SK-N-SH treated with all-trans-retinoic acid at 6 μM for 48 hours (cell line): ENCODE measurements at regions not wholly inside any gene's neighbourhood (a gene's known extent, or its start where the extent isn't known, plus 50 kb on each side); places are given as distances from the start of the nearest gene placed in this dataset.
"Not testable (repeated sequence)": the region's sequence is repeated elsewhere in the genome, so short reads cannot be mapped to it uniquely, and the experiment has no call there.

Experiments
- ATAC-seq: fragments of 200-7000 bp; cut with Tn5 transposase; 3 replicates; pipeline ENCODE4 v1.9.1; 2020; ENCODE audit warnings: mild to moderate bottlenecking, moderate library complexity
- ARNTL ChIP-seq: fragments of 450-650 bp; formaldehyde crosslinking; IDR thresholded peaks from 2 replicates; pipeline ENCODE4 v1.5.0; 2020; ENCODE audit warnings: low read depth, mild to moderate bottlenecking, moderate library complexity, borderline replicate concordance
- BACH2 ChIP-seq: fragments of 250-450 bp; sonication (Bioruptor Pico); IDR thresholded peaks from 2 replicates; pipeline ENCODE4 v1.9.0; 2021; ENCODE audit warnings: mild to moderate bottlenecking, borderline replicate concordance
- CREB5 ChIP-seq: fragments of 250-450 bp; sonication (Bioruptor Pico); IDR thresholded peaks from 2 replicates; pipeline ENCODE4 v1.5.1; 2020; ENCODE audit warnings: low read depth, mild to moderate bottlenecking, moderate library complexity
- CSDC2 ChIP-seq: fragments of 250-450 bp; sonication (Bioruptor Pico); IDR thresholded peaks from 2 replicates; pipeline ENCODE4 v1.5.0; 2020; ENCODE audit warnings: mild to moderate bottlenecking, moderate library complexity
- ESRRG ChIP-seq: fragments of 250-450 bp; sonication (Bioruptor Pico); IDR thresholded peaks from 2 replicates; pipeline ENCODE4 v1.6.1; 2021; ENCODE audit warnings: mild to moderate bottlenecking
- GLIS3 ChIP-seq: fragments of 250-450 bp; sonication (Bioruptor Pico); IDR thresholded peaks from 2 replicates; pipeline ENCODE4 v1.5.0; 2020; ENCODE audit warnings: mild to moderate bottlenecking, moderate library complexity
- ISL1 ChIP-seq: fragments of 250-450 bp; sonication (Bioruptor Pico); IDR thresholded peaks from 2 replicates; pipeline ENCODE4 v2.1.2; 2022; ENCODE audit warnings: mild to moderate bottlenecking, moderate library complexity
- OSR1 ChIP-seq: fragments of 250-450 bp; sonication (Bioruptor Pico); IDR thresholded peaks from 2 replicates; pipeline ENCODE4 v1.8.0; 2022; ENCODE audit warnings: moderate library complexity, mild to moderate bottlenecking, inconsistent platforms
- POU6F1 ChIP-seq: fragments of 250-450 bp; sonication (Bioruptor Pico); IDR thresholded peaks from 2 replicates; pipeline ENCODE4 v1.8.0; 2021; ENCODE audit warnings: low read depth, mild to moderate bottlenecking, moderate library complexity, borderline replicate concordance
- PPARA ChIP-seq: fragments of 250-450 bp; sonication (Bioruptor Pico); IDR thresholded peaks from 2 replicates; pipeline ENCODE4 v1.5.0; 2020; ENCODE audit warnings: mild to moderate bottlenecking, borderline replicate concordance
- RARB ChIP-seq: fragments of 250-450 bp; sonication (Bioruptor Pico); IDR thresholded peaks from 2 replicates; pipeline ENCODE4 v1.8.0; 2021; ENCODE audit warnings: mild to moderate bottlenecking, moderate library complexity
- SNAI2 ChIP-seq: fragments of 250-450 bp; sonication (Bioruptor Pico); IDR thresholded peaks from 2 replicates; pipeline ENCODE4 v1.5.0; 2020; ENCODE audit warnings: mild to moderate bottlenecking, moderate library complexity
- TCF4 ChIP-seq: fragments of 250-450 bp; sonication (Bioruptor Pico); IDR thresholded peaks from 2 replicates; pipeline ENCODE4 v1.8.0; 2021; ENCODE audit warnings: mild to moderate bottlenecking, moderate library complexity, borderline replicate concordance
- TSHZ2 ChIP-seq: fragments of 250-450 bp; sonication (Bioruptor Pico); IDR thresholded peaks from 2 replicates; pipeline ENCODE4 v1.5.0; 2020; ENCODE audit warnings: mild to moderate bottlenecking, moderate library complexity
- ZC3H10 ChIP-seq: fragments of 250-450 bp; sonication (Bioruptor Pico); IDR thresholded peaks from 2 replicates; pipeline ENCODE4 v1.5.1; 2021; ENCODE audit warnings: mild to moderate bottlenecking, moderate library complexity
- ZFP3 ChIP-seq: fragments of 250-450 bp; sonication (Bioruptor Pico); IDR thresholded peaks from 2 replicates; pipeline ENCODE4 v1.5.0; 2020; ENCODE audit warnings: mild to moderate bottlenecking, moderate library complexity
- ZFP30 ChIP-seq: fragments of 450-650 bp; formaldehyde crosslinking; IDR thresholded peaks from 2 replicates; pipeline ENCODE4 v1.5.0; 2022; ENCODE audit warnings: mild to moderate bottlenecking, moderate library complexity
- ZNF565 ChIP-seq: fragments of 450-650 bp; formaldehyde crosslinking; conservative IDR thresholded peaks from 2 replicates; pipeline ENCODE4 v1.5.0; 2020; ENCODE audit warnings: low read depth, mild to moderate bottlenecking, moderate library complexity
- ZNF8 ChIP-seq: fragments of 450-650 bp; formaldehyde crosslinking; IDR thresholded peaks from 2 replicates; pipeline ENCODE4 v1.5.0; 2020; ENCODE audit warnings: mild to moderate bottlenecking, moderate library complexity
- TF ChIP-seq, protein P1 (sequence below): fragments of 250-450 bp; sonication (Bioruptor Pico); IDR thresholded peaks from 2 replicates; pipeline ENCODE4 v1.5.1; 2021; ENCODE audit warnings: mild to moderate bottlenecking, moderate library complexity

DNA sequence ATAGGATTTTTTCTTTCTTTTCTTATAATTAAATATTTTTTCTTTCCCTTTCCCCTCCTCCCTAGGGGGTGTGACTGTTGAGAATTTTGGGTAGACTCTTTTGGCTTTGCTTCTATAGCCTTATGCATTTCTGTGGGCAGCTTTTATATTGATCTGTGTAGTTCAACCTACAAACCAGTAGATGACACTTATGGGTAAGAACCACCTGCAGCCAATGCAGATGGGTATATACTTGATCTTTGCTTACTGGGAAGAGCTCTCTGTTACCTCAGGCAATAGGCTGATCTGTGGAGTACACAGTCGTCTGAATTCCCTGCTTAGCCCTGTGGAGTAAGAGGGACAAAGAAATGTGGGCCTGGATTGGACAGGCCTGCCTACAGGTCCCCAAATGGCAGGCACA is 102.7 kb upstream of the STARD4 start (continued):
- no peak for TF ChIP-seq TSHZ2 (CRISPR knock-in tag)
- no peak for TF ChIP-seq POU6F1 (CRISPR knock-in tag)
- no peak for TF ChIP-seq ZFP3

DNA sequence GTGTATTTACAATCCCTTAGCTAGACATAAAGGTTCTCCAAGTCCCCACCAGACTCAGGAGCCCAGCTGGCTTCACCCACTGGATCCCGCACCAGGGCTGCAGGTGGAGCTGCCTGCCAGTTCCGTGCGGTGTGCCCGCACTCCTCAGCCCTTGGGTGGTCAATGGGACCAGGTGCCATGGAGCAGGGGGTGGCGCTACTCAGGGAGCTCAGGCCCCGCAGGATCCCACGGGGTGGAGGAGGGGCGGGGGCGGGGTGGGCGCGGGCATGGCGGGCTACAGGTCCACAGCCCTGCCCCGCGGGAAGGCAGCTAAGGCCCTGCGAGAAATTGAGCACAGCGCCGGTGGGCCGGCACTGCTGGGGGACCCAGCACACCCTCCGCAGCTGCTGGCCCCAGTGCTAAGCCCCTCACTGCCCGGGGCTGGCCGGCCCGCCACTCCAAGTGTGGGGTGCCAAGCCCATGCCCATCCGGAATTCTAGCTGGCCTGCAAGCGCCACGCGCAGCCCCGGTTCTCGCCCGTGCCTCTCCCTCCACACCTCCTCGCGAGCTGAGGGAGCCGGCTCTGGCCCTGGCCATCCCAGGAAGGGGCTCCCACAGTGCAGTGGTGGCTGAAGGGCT is 99.8 kb upstream of the STARD4 start:
- ATAC-seq = not testable (repeated sequence)

- no peak for ATAC-seq
- no peak for TF ChIP-seq ZFP30
- TF ChIP-seq CREB5 (CRISPR knock-in tag) = no peak
- no peak for TF ChIP-seq ZNF565 (CRISPR knock-in tag)
- no peak for TF ChIP-seq ZNF8 (CRISPR knock-in tag)
- TF ChIP-seq ZFP3 = no peak
- TF ChIP-seq RARB (CRISPR knock-in tag) = no peak
- TF ChIP-seq, protein P1, sequence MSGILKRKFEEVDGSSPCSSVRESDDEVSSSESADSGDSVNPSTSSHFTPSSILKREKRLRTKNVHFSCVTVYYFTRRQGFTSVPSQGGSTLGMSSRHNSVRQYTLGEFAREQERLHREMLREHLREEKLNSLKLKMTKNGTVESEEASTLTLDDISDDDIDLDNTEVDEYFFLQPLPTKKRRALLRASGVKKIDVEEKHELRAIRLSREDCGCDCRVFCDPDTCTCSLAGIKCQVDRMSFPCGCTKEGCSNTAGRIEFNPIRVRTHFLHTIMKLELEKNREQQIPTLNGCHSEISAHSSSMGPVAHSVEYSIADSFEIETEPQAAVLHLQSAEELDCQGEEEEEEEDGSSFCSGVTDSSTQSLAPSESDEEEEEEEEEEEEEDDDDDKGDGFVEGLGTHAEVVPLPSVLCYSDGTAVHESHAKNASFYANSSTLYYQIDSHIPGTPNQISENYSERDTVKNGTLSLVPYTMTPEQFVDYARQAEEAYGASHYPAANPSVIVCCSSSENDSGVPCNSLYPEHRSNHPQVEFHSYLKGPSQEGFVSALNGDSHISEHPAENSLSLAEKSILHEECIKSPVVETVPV (CRISPR knock-in tag) = no peak
- TF ChIP-seq ARNTL (CRISPR knock-in tag) = no peak
- TF ChIP-seq OSR1 (CRISPR knock-in tag) = no peak
- TF ChIP-seq BACH2 (CRISPR knock-in tag) = no peak
- TF ChIP-seq ESRRG (CRISPR knock-in tag) = no peak
- TF ChIP-seq TSHZ2 (CRISPR knock-in tag) = no peak
- TF ChIP-seq ZC3H10 (CRISPR knock-in tag) = no peak
- TF ChIP-seq CSDC2 (CRISPR knock-in tag) = no peak
- no peak for TF ChIP-seq TCF4 (CRISPR knock-in tag)
- TF ChIP-seq GLIS3 (CRISPR knock-in tag) = no peak
- TF ChIP-seq PPARA = no peak
- no peak for TF ChIP-seq POU6F1 (CRISPR knock-in tag)
- TF ChIP-seq SNAI2 (CRISPR knock-in tag) = no peak
- TF ChIP-seq ISL1 (CRISPR knock-in tag) = no peak
Observed at GRCh38 chr5:111606194-111606593, 93.9 kb upstream of the STARD4 start.
